ENCODE measurements at regions not wholly inside any gene's neighbourhood (a gene's known extent, or its start where the extent isn't known, plus 50 kb on each side); places are given as distances from the start of the nearest gene placed in this dataset.

- TF ChIP-seq CTCF (IDR thresholded peaks at IDR 0.05; ENCODE audit: insufficient read depth, low read length) (no peak), REST (IDR thresholded peaks at IDR 0.05; ENCODE audit: insufficient replicate concordance, low read depth) (no peak), POLR2AphosphoS5 (IDR thresholded peaks at IDR 0.05; ENCODE audit: low read depth) (no peak)
Measured at GRCh38 chr10:130233035-130233360, 96.8 kb downstream of the GLRX3 start.
